GM19438 (cell line): ENCODE measurements at regions not wholly inside any gene's neighbourhood (a gene's known extent, or its start where the extent isn't known, plus 50 kb on each side); places are given as distances from the start of the nearest gene placed in this dataset.
"Not testable (repeated sequence)": the region's sequence is repeated elsewhere in the genome, so short reads cannot be mapped to it uniquely, and the experiment has no call there.

Experiments
- ATAC-seq: cut with Tn5 transposase; IDR thresholded peaks from one replicate; pipeline ENCODE4 v1.9.1; 2021; ENCODE audit warnings: low read depth; ENCODE audit not compliant: unreplicated experiment

- ATAC-seq = no peak
Measured at GRCh38 chr9:28934111-28934510, 1360.8 kb upstream of the C9orf72 start.

DNA sequence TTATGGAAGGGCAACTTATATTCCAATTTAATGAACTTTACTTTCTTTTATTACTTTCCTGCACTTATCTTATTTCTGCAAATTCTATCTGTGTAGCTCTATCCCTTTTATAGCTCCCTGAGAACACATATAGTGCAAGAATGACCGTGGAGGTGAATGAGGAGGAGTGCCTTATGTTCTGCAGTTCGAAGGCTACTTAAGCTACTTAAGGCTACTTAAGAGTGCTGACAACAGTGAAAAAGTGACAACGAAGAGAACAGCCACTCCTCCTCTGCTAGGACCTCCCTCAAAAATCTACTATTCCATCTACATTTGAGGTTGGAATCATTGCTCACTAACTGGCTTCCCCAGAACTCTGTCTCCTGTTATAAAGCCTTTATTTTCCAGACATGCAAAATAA, 1365.7 kb upstream of the C9orf72 start:
- ATAC-seq = no peak

DNA sequence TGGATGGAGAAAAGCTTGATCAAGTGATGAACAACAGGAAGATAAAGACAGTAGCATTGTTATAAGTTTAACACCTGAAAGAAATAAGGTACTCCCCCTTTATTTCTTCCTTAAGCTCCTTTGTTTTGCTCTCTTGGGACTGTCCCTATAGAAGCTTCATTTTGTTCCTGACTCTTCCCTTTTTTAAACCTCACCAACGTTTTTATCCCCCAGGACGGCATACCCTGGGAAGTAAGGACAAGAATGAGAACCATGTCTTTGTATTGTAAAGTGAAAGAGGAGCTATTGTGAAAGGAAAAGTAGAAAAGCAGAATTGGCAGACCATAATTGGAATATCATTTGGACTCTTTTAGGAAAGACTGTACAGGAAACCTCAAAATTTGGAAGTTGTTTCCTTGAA, 1368.6 kb upstream of the C9orf72 start:
- ATAC-seq = no peak

DNA sequence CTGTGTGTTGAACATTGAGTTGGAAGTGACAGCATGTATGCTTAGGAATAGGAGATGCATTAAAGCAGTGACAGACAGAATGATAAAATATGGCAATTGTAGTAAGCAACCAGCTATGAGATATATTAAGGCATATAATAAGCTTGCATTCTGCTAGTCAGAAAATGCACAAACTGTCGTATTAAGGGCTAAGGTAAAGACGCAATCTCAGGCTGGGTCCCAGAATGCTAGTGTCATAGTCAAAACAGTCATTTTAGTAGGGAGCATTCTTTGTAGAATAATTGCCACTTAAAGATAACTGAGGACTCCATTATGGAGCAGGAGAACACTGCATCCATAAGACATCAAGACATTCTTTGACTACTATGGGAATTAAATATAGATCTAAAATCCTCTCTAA, 1369.7 kb upstream of the C9orf72 start:
- no peak for ATAC-seq

DNA sequence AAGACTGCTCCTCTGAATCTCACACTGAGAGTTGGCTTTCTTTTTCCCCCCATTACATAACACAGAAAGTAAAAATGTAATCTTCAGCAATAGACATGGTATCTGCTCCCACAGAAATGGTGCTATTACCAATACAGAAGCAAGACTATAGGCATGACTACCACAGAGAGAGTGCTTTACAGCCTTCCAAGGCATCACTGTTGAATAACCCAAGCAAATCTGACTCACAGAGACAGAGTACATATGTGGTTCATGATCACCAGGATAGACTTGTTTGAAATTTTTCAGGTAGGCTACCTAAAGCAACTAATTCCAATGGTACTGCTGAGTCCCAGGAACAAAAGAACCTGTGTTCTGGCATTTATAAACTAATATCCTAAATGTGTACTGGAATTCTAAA, 1373.4 kb upstream of the C9orf72 start:
- no peak for ATAC-seq

DNA sequence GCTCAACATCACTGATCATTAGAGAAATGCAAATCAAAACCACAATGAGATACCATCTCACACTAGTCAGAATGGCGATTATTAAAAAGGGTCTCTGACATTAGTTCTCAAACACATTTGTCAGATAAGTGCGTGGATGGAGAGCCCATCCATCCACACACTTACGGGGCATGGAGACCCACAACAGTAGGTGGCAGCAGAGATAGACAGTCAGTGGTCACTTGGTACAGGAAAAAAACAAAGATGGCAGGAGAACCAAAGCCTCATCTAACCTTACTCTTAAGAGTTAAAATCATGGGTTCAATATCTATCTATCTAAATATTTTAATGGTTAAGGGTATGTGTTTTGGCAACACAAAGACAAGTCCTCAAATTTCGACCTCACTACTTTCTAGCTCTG, 1378.7 kb upstream of the C9orf72 start:
- no peak for ATAC-seq

DNA sequence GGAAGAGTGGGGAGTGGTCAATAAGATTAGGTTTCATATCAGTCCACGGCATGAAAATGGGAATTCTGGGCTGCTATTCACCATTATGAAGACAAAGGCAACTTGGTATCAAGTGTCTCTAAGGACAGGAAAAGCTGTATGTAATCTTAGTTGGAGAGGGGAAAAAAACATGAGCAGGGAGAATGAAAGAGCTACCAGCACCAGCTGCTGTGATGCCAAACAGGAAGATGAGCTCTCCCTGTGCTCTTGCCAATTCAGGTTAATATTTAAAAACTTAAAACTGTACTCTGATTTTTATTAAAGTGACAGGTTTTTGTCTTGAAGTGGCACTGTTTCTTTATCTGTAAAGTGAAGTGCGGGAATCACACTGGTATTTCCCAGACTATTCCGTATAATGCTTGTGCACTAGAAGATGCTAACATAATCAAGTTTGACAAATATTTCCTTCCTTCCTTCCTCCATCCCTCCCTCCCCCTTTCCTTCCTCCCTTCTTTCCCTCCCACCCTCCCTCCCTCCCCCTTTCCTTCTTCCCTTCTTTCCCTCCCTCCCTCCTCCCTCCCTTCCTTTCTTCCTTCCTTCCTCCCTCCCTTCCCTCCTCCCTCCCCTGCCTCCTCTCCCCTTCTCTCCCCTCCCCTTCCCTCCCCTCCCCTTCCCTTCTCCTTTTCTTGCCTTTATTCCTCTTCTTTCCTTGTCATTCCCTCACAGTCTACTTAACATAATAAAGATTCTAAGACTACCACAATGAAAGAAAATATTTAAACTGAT, 1383.0 kb upstream of the C9orf72 start:
- no peak for ATAC-seq

- no peak for ATAC-seq
Measured at GRCh38 chr9:28960602-28961001, 1387.3 kb upstream of the C9orf72 start.

DNA sequence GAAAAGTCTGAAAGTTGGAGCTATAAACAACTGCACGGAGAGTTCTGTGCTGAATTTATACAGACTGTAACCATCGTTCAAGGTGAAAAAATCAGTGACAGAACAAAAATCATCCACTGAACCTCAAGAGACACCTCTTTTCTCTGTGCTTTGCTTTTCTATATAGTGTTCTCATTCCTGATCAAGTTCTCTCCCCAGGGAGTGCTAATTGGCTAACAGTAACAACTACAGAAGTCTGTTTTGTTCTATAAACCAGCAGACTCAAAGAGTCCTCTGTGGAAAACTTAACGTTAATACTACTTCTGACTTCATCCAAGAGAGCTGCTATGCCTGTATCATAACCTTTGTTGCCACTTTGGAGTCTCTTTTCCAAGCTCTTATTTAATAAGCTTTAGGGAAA, 1388.3 kb upstream of the C9orf72 start:
- ATAC-seq = no peak

GRCh38 chr9:28967226-28967625, 1393.9 kb upstream of the C9orf72 start:
- no peak for ATAC-seq

DNA sequence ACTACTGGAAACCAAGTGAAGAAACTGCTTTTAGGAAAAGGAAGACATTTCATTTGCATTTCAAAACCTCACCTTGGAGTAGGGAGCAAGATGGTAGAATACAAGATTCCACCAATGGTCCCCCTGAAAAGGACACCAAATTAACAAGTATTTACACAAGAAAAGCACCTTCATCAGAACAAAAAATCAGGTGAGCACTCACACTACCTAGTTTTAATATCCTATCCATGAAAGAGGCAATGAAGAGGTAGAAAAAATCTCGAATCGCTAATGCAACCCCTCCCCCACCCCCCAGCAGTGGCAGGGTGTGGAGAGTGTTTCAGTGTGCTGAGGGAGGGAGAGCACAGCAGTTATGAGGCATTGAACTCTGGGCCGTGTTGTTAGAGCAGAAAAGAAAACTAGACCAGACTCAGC, 1397.0 kb upstream of the C9orf72 start:
- ATAC-seq = no peak

- no peak for ATAC-seq
Measured at GRCh38 chr9:28971881-28972280, 1398.6 kb upstream of the C9orf72 start.

DNA sequence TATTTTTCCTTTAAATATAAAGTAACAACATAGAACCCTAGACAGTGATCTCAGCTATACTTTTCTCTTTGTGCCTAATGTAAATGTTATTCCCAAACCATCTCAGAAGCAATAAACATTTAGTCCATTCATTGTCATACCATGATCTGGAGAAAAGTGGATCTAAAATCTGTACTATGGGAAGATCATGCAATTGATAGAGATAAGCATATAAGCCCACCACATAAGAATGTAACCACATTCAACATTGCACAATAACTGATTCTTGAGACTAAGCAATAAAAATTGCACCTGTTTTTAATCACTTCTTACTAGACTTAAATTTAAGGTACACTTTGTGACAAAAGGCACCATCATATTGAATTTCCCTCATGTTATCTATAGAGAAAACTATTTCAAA, 1403.0 kb upstream of the C9orf72 start:
- ATAC-seq = no peak

GRCh38 chr9:28976684-28977083, 1403.4 kb upstream of the C9orf72 start:
- ATAC-seq = no peak

DNA sequence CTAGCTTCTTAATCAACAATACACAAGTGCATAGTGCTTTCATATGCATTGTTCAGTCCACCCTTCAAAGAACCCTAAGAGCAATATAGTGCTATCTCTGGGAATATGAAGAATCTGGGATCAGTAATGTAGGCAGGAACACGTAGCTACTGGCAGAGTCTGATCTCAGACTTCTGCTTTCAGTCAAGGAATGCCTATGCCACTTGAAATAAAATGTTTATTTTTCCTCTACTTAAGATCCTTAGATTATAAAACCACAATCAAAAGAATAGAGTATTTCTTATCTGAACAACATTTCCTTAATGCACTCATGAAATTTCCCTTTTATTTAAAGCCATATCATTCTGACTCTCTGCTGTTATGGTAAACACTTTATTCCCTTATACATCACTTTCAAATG, 1407.8 kb upstream of the C9orf72 start:
- no peak for ATAC-seq

DNA sequence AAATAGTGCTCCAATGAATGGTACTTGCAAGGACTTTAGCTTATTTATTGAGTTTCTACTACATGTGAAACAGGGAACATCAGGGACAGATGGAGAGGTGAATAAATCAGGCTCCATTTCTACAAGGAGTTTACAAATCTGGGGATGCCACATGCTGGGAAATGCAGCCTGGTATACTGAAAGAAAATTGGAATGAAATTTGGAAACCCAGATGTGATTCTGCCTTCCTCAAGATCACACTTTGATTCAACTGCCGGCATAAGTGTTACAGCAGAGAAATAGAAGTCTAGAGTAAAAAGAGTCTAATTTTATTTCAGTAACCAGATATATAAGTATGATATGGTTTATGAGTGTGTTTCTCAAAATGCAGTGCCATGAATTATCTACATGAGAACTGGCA, 1408.4 kb upstream of the C9orf72 start:
- no peak for ATAC-seq

DNA sequence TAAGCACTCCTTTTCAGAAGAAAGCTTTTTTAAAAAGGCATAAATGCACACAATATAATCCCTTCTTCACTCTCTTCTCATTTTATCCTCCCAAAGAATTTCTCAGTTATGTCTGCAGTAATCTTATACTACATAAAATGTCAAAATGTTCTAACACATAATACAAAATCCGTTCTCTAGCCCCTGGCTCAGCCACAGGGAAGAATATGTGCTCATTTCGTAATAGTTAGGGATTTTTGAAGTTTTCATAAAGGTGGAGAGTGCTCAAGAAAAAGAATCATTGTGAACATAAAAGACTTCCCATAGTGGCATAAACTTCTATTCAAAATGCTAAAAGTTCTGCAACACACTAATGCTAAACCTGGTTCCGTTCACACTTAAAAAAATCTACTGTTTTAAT, 1410.7 kb upstream of the C9orf72 start:
- ATAC-seq = no peak

- not testable (repeated sequence) for ATAC-seq
Measured at GRCh38 chr9:28990009-28990408, 1416.7 kb upstream of the C9orf72 start.

GRCh38 chr9:28999057-28999456, 1425.8 kb upstream of the C9orf72 start:
- no peak for ATAC-seq

DNA sequence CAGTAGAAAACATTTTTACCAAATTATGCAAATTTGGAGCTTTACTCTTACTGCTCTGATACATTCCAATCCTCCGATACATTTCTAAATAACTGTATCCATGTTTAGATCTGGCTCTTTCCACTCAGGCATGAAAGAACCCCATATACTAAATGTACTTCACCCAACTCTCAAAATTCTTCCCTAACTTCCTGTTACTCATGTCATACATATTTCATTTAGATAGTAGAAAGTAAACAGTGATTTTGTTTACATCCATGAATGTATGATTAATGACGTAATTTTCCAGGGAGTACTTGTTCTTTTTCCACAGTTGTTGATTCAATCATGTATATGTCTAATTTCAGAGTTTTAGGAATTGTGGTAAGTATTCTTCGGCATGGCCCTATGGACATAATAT, 1426.5 kb upstream of the C9orf72 start:
- no peak for ATAC-seq

- no peak for ATAC-seq
Measured at GRCh38 chr9:29001006-29001405, 1427.7 kb upstream of the C9orf72 start.

DNA sequence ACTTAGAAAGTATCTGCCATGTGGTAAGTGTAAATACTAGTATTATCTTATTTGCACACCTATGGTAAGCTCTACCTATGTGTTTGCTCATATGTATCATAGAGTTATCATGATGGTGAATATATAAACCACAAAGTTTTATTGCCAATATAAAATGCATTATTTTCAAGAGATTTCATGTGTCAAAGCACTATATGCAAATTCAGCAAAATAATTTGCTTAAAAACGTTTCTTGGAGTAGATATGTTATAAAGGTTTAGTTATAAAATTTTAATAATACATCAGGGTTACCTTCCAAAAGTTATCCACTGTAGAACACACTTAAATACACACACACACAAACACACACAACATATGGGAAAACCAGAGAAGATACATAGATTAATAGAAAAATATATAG, 1431.7 kb upstream of the C9orf72 start:
- no peak for ATAC-seq

- no peak for ATAC-seq
Measured at GRCh38 chr9:29006628-29007027, 1433.3 kb upstream of the C9orf72 start.
